HEK293 (cell line): ENCODE measurements at regions not wholly inside any gene's neighbourhood (a gene's known extent, or its start where the extent isn't known, plus 50 kb on each side); places are given as distances from the start of the nearest gene placed in this dataset.

Experiments used
- CTCF ChIP-seq: fragments of 450-650 bp; formaldehyde crosslinking; IDR thresholded peaks from 2 replicates; pipeline ENCODE4 v1.5.1; 2016; ENCODE audit warnings: missing biosample characterization, missing genetic modification characterization
- ZNF146 ChIP-seq: fragments of 450-650 bp; formaldehyde crosslinking; IDR thresholded peaks from 2 replicates; pipeline ENCODE4 v1.5.1; 2016; ENCODE audit warnings: missing biosample characterization, missing genetic modification characterization
- ZNF501 ChIP-seq: fragments of 450-650 bp; formaldehyde crosslinking; IDR thresholded peaks from 2 replicates; pipeline ENCODE4 v1.5.1; 2016; ENCODE audit warnings: missing biosample characterization, missing genetic modification characterization

GRCh38 chr20:22213271-22213670, 371.1 kb downstream of the FOXA2 start:
- TF ChIP-seq ZNF146 (tag by site-specific recombination) (no peak), ZNF501 (tag by site-specific recombination) (no peak), CTCF (tag by site-specific recombination) (no peak)
